Stimulated activated CD8-positive, alpha-beta memory T cell treated with anti-CD3 and anti-CD28 coated beads, Interleukin-12 subunit alpha, Interleukin-12 subunit beta, amount 100 ng/mL, for 24 hours (primary cell): ENCODE measurements at regions not wholly inside any gene's neighbourhood (a gene's known extent, or its start where the extent isn't known, plus 50 kb on each side); places are given as distances from the start of the nearest gene placed in this dataset.

Experiments used
- DNase-seq: peaks from one replicate; pipeline ENCODE4 v3.0.0-alpha.2; 2020; ENCODE audit errors: extremely low read depth

GRCh38 chr12:93177208-93178153 lies 200.2 kb upstream of the NUDT4 start:
- DNase-seq = no peak

DNA sequence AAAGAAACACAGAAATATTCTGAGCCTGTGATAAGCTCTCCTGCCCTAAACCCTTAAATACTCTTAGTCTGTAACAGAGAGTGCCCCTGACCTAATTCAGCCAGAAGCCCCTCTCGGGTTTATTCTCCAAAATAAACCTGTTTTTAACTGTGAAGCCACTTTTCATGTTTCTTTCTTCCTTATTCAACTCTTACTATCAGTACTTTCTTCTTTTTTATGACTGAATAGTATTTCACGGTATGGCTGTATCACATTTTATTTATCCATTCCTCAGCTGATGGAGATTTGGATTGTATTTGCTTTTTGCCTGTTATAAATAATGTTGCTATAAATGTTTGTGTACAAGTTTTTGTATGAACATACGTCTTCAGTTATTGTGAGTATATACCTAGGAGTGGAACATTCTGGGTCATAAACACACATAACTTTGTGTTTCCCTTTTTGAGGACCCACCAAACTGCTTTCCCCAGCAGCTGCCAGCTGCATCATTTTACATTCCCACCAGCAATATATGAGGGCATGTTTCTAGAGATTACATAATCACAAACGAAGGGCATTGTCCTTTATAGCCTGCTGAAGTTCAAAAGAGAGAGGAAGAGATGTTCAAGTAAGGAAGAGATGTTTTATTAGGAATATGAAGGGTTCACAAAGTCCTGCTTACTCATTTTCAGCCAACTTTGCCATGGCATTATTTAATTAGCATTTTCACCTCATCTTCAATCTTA lies 199.4 kb upstream of the NUDT4 start:
- DNase-seq = no peak

DNA sequence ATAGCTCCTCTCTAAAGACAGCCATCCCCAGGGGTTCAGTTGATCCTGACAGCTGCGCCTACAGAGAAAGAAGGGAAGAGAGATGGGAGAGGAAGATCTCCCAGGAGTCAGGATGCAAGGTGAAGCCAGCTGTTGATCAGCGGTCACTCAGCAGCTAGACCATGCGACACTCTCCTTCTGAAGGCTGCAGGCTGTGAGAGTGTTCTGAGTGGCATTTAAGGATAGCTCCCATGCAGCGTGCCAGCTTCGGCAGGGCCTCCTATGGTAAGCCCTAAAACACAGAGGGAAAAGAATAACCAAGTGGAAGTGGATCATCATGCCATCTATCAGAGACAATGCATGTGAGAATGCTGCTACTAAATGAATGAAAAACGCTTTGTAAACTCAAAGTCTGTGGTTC lies 197.9 kb upstream of the NUDT4 start:
- no peak for DNase-seq

DNA sequence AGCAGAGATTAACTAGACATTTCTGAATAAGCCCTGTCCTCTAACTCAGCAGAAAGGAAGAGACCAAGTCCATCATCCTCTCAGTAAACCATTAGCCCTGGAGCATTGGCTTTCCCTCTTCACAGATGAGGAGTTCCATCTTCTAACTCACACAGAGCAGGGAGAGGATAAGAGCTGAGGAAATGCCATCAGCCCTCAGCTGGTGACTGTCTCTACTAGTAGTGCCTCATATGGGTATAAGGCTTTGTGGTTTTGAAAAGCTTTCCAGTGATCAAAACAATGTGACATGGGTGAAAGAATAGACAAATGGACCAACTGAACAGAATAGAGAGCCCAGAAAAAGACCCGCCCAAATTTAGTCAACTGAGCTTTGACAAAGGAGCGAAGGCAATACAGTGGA lies 197.2 kb upstream of the NUDT4 start:
- DNase-seq = no peak

DNA sequence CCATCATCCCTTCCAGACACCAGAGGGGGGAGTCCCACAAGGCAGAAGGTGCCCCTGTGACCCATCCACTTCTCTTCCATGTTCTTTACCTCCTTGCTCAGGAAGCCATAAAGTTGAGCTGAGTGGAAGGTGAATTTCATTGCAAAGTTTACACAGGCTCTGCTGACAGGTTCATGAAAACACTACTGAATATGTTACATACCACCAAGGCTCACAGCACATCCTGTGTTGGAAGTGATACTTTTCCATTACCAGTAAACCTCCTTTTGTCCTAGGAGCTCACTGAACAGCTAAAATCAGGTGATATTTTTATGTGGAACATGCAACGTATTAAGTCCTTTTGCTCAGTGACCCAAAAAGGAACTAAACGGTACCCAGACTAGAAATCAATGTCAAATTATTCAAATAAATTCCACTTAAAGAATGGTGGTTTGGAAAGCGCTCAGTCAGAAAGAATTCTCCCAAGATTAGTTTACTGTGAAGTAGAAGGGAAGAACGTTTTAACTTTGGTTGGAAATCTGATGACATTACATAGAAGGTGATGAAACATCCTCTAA lies 196.2 kb upstream of the NUDT4 start:
- no peak for DNase-seq

DNA sequence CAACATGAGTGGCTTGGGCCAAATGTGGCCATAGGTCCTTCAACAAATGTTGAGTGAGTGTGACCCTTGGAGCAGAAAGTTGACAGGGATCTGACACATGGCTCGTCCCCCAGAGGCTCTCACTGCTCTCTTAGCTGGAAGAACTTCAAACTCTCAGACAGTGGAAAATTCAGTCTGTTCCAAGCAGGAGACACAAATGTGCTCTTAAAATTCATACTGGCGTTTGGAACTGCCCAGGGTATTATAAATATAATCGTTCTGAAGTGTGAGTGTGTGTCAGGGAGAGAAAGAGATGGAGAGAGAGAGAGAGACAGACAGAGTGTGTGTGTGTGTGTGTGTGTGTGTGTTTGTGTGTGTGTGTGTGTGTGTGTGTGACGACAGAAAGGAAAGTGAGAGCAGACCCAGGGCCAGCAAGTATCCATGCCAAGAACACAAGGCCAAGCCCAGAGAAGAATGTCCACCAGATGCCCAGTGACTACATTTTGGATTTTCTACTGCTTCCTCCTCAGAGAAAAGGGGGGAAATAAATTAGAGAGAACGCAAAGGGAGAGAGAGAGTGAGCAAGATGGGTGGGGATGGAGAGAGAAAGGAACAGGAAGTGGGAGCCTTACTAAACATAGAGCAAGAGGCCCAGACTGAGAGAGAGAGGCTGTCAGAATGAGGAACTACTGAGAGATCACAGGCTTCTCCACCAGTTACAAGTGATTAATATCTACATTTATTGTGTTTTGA lies 193.6 kb upstream of the NUDT4 start:
- DNase-seq = no peak

DNA sequence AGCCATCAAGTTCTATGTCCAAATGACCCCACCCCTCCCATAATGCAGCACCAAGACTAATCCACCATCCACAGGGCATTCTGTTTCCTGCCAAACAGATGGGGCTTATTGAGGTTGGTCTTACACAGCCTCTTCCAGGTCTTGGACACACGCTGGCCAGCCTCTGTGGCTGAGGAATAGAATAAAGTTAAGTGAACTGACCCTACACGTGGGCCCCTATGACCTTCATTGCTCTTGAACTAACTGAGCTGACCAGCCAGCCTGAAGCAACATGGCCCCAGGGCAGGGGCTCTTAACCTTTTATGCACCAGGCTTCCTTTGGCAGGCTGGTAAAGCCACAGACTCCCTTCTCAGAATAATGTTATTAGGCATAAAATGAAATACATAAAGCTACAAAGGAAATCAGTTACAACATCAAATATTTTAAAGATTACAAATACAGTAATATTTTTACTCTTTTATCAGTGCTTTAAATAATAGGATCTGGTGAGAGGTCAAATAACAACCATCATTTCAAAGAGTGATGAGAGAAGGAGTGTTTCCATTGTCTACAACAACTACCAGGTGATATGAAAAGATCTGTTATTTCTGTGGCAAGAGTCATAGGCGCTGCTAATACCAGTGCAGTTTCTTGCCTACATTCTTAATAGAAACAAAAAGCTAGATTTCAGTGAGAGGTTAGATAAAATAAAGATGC lies 192.9 kb upstream of the NUDT4 start:
- DNase-seq = no peak

DNA sequence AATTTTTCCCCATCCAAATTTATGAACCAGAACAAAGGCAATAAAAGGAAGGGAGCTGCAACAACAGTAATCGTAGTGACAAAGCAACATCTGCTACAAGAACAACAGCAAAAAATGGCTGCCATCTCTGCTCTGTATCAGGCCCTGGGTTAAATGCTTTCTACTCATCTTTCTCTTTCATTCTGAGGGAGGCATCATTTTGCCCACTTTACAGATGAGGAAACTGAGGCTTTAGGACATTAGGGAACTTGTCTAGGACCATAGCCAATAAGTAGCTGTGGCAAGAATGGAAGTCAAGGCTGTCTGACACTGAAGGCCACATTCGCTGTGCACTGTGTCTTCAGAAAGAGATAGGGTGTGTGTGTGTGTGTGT lies 192.4 kb upstream of the NUDT4 start:
- no peak for DNase-seq

DNA sequence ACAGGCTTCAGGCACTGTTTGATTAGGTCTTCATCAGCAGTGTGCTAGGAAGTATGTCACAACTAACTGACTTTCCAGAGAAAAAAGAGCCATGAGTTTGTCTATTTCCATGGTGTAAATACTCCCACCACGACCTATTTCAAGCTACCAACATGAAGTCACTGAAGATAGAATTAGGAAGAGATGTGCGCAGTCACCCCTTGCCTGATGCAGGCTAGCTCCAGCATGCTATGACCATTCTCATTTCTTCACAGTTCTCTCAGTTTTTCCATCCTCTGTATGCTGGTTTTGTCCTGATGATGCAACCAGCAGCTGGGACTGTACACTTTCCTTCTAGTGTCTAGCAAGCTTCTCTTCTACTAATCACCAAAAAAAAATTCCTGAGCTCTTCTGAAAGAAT lies 191.6 kb upstream of the NUDT4 start:
- DNase-seq = no peak

- DNase-seq = no peak
Observed at GRCh38 chr12:93186621-93187020, 191.1 kb upstream of the NUDT4 start.

DNA sequence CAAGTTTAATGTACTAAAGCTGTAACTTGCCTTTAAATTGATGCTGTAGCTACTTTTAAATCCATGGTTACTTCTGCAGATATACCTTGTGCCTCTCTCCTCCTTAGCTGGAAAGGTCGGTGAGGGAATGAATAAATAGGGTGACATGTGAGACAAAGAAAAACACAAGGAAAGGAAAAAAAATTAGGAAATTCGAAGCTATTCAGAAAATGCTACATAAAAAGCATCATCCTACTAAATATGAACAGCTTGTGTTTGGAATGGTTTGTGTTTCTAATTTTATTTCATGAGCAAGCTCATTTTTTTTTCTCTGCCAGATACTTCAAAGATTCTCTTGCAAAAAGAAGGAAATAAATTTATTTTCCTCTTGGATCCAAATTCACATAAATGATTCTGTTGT lies 186.3 kb upstream of the NUDT4 start:
- no peak for DNase-seq

- DNase-seq = no peak
Observed at GRCh38 chr12:93191956-93192355, 185.8 kb upstream of the NUDT4 start.

DNA sequence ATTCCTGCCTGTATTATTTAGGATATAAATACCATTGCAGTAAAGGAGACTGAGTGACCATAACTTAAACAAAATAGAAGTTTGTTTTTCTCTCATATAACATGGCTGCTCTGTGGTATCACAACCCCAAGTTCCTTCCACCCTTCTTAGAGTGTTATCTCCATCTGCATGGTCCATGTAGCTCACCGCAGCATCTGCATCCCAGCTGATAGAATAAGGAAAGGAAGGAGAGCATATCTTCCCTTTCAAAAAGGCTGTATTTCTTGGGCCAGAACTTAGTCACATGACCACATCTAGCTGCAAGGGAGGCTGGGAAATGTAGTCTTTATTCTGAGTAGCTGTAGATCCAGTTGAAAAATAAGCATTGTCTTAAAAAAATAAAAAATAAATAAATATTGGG lies 184.8 kb upstream of the NUDT4 start:
- DNase-seq = no peak

DNA sequence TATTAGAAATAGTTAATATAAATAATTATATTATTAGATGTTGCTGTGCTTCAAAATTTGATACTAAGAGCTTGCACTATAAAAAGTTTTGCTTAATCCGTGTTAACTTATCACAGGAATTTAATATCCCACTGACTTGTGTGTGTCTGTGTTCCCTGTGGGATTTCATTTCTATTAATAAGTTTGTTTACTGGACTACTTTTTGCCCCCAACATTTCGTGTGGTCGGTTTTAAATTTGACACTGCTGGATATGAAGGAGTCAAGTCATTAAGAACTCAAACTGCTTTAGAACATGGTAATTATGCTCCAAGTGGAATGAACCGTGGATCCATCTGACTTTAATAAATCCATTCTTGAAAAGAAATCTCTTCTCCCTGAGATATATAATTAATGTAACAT lies 182.2 kb upstream of the NUDT4 start:
- DNase-seq = no peak

DNA sequence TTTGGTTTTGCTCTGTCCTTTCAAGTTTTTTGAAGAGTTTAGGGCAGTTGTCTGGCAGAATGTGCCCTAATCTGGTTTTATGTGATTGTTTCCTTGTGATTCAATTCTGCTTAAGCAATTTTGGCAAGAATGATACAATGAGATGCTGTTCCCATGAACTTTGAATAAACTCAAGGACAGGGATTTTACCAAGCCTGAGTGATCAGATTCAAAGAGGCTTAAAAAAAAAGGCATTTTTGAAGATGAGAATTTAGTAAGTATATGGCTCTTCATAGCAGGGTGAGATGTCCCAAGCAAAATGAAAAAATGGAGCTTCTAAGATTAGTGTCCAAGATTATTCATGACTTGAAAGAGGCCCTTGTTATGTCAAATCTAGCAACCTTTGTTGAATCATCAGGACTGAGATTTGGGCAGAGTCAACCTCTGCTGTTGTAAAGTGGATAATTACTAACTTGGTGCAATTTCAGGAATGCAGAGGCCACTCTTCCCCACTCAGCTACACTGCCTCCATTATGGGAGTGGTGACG lies 180.6 kb upstream of the NUDT4 start:
- DNase-seq = no peak

- no peak for DNase-seq
Observed at GRCh38 chr12:93198086-93198485, 179.6 kb upstream of the NUDT4 start.

- no peak for DNase-seq
Observed at GRCh38 chr12:93199831-93200236, 177.9 kb upstream of the NUDT4 start.

DNA sequence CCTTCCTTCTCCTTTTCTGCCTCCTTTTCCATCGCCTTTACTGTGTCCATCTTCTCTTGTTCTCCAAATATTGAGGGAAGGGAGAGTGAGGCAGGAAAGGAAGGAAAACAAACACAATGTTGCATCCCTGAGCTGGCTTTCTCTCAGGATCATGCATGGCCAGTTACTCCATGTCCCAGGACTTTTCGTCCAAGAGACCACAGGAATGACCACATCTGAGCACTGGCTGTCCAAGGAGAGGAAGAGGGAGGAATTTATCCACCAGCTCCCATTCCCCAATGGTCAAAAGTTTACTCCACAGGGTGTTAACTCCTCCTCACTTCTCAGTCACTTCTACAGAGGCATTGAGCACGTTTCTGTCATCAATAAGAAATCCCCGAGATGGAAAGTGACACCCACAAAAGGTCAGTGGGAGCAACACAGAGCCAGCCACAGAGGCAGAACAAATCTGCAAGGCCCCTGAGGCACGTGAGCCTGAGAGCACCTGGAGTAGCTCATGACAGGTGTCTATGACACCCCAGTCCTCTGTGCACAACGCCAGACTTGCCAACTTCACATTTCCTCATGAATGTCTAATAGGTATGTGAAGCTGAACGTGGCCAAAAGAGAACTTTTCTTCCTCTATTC lies 177.3 kb upstream of the NUDT4 start:
- DNase-seq = no peak

DNA sequence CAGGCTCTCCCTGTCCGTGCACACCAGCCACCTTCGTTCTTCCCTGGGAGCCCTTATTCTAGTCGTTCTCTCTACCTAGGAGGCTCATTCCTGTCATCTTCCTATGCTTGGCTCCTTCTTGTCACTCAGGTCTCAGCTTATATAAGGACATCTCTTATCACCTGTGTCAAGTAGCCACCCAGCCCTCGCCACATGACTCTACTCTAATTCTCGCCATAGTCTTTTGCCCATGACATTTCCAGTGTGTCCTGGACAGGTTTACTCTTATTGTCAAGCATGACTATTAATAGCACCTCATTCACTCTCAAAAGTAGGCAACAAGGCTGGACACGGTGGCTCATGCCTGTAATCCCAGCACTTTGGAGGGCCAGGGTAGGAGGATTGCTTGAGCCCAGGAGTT lies 175.7 kb upstream of the NUDT4 start:
- DNase-seq = no peak

GRCh38 chr12:93202688-93203087 lies 175.0 kb upstream of the NUDT4 start:
- DNase-seq = no peak

- DNase-seq = no peak
Observed at GRCh38 chr12:93203361-93203760, 174.4 kb upstream of the NUDT4 start.
